Naive thymus-derived CD4-positive, alpha-beta T cell (primary cell): ENCODE measurements at regions not wholly inside any gene's neighbourhood (a gene's known extent, or its start where the extent isn't known, plus 50 kb on each side); places are given as distances from the start of the nearest gene placed in this dataset.

Source experiments
- ATAC-seq: fragments of 150-1000 bp; cut with Tn5 transposase; 2 replicates; pipeline ENCODE4 v1.10.0; 2021; ENCODE audit warnings: mild to moderate bottlenecking, moderate library complexity
- CTCF ChIA-PET: fragments of 350-600 bp; sonication (Branson Sonifier 250); formaldehyde crosslinking; loops from one replicate; lab custom pipeline; 2021; ENCODE audit warnings: antibody characterized with exemption; lab: Charles Lee
- POLR2A ChIA-PET: fragments of 350-600 bp; sonication (Branson Sonifier 250); formaldehyde crosslinking; loops from one replicate; lab custom pipeline; 2021; ENCODE audit warnings: antibody characterized with exemption, inconsistent platforms; lab: Charles Lee
- DNase-seq, 9 donors: peaks; one replicate each; pipeline versions ENCODE4 v3.0.0 to v3.0.0-alpha.2; 2020 to 2022; ENCODE audit warnings: mixed read lengths in 1 of 9
- H3K27ac ChIP-seq: one replicate; pipeline ENCODE4 v1.7.0; 2013; ENCODE audit warnings: mild to moderate bottlenecking, low read depth, low read length, moderate library complexity
- H3K27me3 ChIP-seq, 2 donors: one replicate each; pipeline ENCODE4 v1.7.0; 2013; ENCODE audit warnings: low read length in 2 of 2, mild to moderate bottlenecking in 2 of 2, moderate library complexity in 2 of 2; ENCODE audit not compliant: control insufficient read depth in 2 of 2, insufficient read depth in 2 of 2
- H3K36me3 ChIP-seq, 3 experiments: 1 replicate in 2 of 3; 2 replicates in 1 of 3; pipeline ENCODE4 v1.7.0; 2013; ENCODE audit warnings: low read length in 3 of 3, mild to moderate bottlenecking in 3 of 3, moderate library complexity in 1 of 3; ENCODE audit not compliant: insufficient read depth in 3 of 3, control insufficient read depth in 2 of 3
- H3K4me1 ChIP-seq, 2 donors: one replicate each; pipeline ENCODE4 v1.7.0; 2013; ENCODE audit warnings: low read length in 2 of 2, mild to moderate bottlenecking in 2 of 2, moderate library complexity in 1 of 2; ENCODE audit not compliant: control insufficient read depth in 2 of 2, insufficient read depth in 2 of 2
- H3K4me3 ChIP-seq: 2 replicates; pipeline ENCODE4 v1.7.0; 2013; ENCODE audit warnings: mild to moderate bottlenecking, low read length
- H3K9me3 ChIP-seq, 3 experiments: 1 replicate in 2 of 3; 2 replicates in 1 of 3; pipeline ENCODE4 v1.7.0; 2013; ENCODE audit warnings: low read length in 3 of 3; ENCODE audit not compliant: control insufficient read depth in 2 of 3
- H3K27ac Mint-ChIP-seq, 9 donors: one replicate each; pipeline ENCODE4 v1.8.0; 2020 to 2022; ENCODE audit warnings: mixed read lengths in 9 of 9, mild to moderate bottlenecking in 8 of 9, moderate library complexity in 5 of 9, inconsistent platforms in 2 of 9
- H3K27me3 Mint-ChIP-seq, 5 donors: one replicate each; pipeline ENCODE4 v1.8.0; 2021 to 2022; ENCODE audit warnings: mixed read lengths in 5 of 5, mild to moderate bottlenecking in 1 of 5
- H3K36me3 Mint-ChIP-seq, 5 donors: one replicate each; pipeline ENCODE4 v1.8.0; 2020 to 2022; ENCODE audit warnings: mixed read lengths in 5 of 5, mild to moderate bottlenecking in 3 of 5, inconsistent platforms in 1 of 5
- H3K4me1 Mint-ChIP-seq, 7 donors: one replicate each; pipeline ENCODE4 v1.8.0; 2020 to 2022; ENCODE audit warnings: mixed read lengths in 7 of 7, mild to moderate bottlenecking in 3 of 7, inconsistent platforms in 1 of 7
- H3K4me3 Mint-ChIP-seq, 10 donors: one replicate each; pipeline ENCODE4 v1.8.0; 2020 to 2022; ENCODE audit warnings: mild to moderate bottlenecking in 10 of 10, mixed read lengths in 10 of 10, moderate library complexity in 6 of 10, inconsistent platforms in 2 of 10
- H3K9me3 Mint-ChIP-seq, 11 donors: one replicate each; pipeline ENCODE4 v1.8.0; 2020 to 2022; ENCODE audit warnings: mixed read lengths in 11 of 11, mild to moderate bottlenecking in 4 of 11, inconsistent platforms in 1 of 11, moderate library complexity in 1 of 11
- intact Hi-C, 2 donors: fragments of 100-400 bp; cut with micrococcal nuclease; formaldehyde crosslinking; loops; one replicate each; pipeline ENCODE4 v1.15.1; 2023

DNA sequence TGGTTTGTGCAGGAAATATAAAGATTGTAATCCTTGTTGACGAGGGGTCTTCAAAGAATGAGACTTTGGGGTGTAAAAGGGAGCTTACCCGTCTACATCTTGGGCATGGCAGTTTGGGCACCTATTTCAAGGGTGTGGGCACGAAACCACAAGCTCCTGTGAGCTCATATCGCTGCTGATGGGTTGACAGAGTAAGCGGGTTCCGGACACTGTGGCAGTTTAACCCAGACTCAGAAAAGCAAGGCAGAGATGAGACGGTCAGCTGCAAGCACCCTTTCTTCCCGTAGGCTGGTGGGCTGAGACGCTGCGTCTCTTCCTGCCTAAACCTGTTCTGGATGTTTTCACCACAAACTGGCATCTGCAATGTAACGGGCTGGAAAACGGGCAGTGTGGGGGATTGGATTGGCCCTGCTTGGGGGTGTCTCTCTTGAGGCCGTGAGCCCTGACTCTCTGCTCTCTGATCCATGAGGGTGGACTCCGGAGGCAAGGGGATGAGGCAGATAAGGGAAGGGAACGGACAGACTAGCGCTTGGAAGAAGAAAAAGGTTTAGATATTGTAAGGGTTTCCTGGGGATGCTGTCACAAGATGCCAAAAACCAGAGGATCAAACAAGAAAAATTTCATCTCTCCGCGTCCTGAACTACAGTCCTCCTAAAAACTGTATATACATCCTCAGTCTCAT is 237.5 kb downstream of the SHOX start:
- H3K9me3 ChIP-seq: no peaks in the 10 kb centered on the region
- H3K4me1 ChIP-seq: no peaks in the 10 kb centered on the region
- no peaks in the 10 kb centered on the region for H3K36me3 ChIP-seq
- H3K4me3 ChIP-seq: no peak overlapping the region
- CTCF ChIA-PET: no interaction called here
- no peak overlapping the region for H3K27ac ChIP-seq
- Mint-ChIP-seq H3K27ac (no peak overlapping the region), H3K27me3 (peaks cover 0 to 21% (median 19%) of the 10 kb centered on the region in 5 donors), H3K4me1 (peaks cover 0 to 1% (median 0%) of the 10 kb centered on the region in 7 donors), H3K36me3 (no peaks in the 10 kb centered on the region), H3K9me3 (peaks cover 0 to 14% (median 4%) of the 10 kb centered on the region in 11 donors), H3K4me3 (no peak overlapping the region)
- intact Hi-C loops: no loop called here
- ATAC-seq (no peak), DNase-seq (no peak)
- H3K27me3 ChIP-seq: peaks cover 0 to 3% of the 10 kb centered on the region in 2 donors
- POLR2A ChIA-PET: no interaction called here

- H3K4me1 ChIP-seq: no peaks in the 10 kb centered on the region
- Mint-ChIP-seq H3K36me3 (no peaks in the 10 kb centered on the region), H3K27me3 (peaks cover 0 to 21% (median 19%) of the 10 kb centered on the region in 5 donors), H3K27ac (no peak overlapping the region), H3K9me3 (peaks cover 0 to 12% (median 4%) of the 10 kb centered on the region in 11 donors), H3K4me1 (no peaks in the 10 kb centered on the region), H3K4me3 (no peak overlapping the region)
- CTCF ChIA-PET: no interaction called here
- H3K36me3 ChIP-seq: no peaks in the 10 kb centered on the region
- H3K27me3 ChIP-seq: peaks cover 0 to 3% of the 10 kb centered on the region in 2 donors
- intact Hi-C loops: no loop called here
- H3K9me3 ChIP-seq: no peaks in the 10 kb centered on the region
- no peak for ATAC-seq
- H3K4me3 ChIP-seq: no peak overlapping the region
- DNase-seq: no peak
- POLR2A ChIA-PET: no interaction called here
- H3K27ac ChIP-seq: no peak overlapping the region
These were observed 236.9 kb downstream of the SHOX start for GRCh38 chrX:867502-867901.

DNA sequence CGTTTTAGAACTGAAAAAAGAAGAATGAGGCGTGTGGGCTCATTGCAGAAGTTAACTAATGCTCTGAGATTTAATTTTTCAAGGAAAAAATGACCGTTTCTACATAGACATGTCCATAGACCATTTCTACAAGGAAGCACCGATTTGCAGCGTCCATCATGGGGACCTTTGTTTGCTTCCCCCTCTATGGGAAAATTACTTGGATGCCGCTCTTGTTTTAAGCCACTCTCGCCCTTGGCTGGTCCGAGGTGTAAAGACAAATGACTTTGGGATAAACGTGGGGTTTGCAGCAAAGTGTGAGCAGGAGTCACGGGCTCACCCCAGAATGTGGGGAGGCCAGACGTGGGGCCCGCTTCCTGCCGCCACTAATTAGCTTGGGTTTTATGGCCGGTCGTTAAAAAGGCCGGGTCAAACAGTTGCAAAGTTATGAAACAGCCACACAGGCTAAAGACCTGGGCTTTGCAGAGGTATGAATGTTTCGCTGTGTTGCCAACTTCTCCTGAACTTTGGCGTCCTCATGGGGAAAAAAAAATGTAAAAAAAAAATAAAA is 235.9 kb downstream of the SHOX start:
- Histone ChIP-seq H3K4me3 (no peak overlapping the region), H3K27ac (no peak overlapping the region), H3K27me3 (peaks cover 0 to 3% of the 10 kb centered on the region in 2 donors), H3K9me3 (no peaks in the 10 kb centered on the region), H3K4me1 (no peaks in the 10 kb centered on the region), H3K36me3 (no peaks in the 10 kb centered on the region)
- ATAC-seq (no peak), DNase-seq (no peak)
- Mint-ChIP-seq H3K4me3 (no peak overlapping the region), H3K9me3 (peaks cover 0 to 14% (median 2%) of the 10 kb centered on the region in 11 donors), H3K4me1 (no peaks in the 10 kb centered on the region), H3K27me3 (peaks cover 0 to 21% (median 19%) of the 10 kb centered on the region in 5 donors), H3K36me3 (no peaks in the 10 kb centered on the region), H3K27ac (no peak overlapping the region)
- intact Hi-C loops: no loop called here
- CTCF ChIA-PET: no interaction called here
- POLR2A ChIA-PET: no interaction called here

GRCh38 chrX:865422-865821 is 234.8 kb downstream of the SHOX start:
- Mint-ChIP-seq H3K27me3 (peaks cover 0 to 21% (median 14%) of the 10 kb centered on the region in 5 donors), H3K36me3 (no peaks in the 10 kb centered on the region), H3K4me1 (no peaks in the 10 kb centered on the region), H3K9me3 (peaks cover 0 to 14% (median 2%) of the 10 kb centered on the region in 11 donors), H3K27ac (no peak overlapping the region), H3K4me3 (no peak overlapping the region)
- DNase-seq: no peak
- intact Hi-C loops: no loop called here
- Histone ChIP-seq H3K36me3 (no peaks in the 10 kb centered on the region), H3K9me3 (no peaks in the 10 kb centered on the region), H3K27ac (no peak overlapping the region), H3K4me1 (no peaks in the 10 kb centered on the region), H3K4me3 (no peak overlapping the region), H3K27me3 (peaks cover 0 to 3% of the 10 kb centered on the region in 2 donors)
- ATAC-seq: no peak
- ChIA-PET POLR2A (no interaction called here), CTCF (no interaction called here)

DNA sequence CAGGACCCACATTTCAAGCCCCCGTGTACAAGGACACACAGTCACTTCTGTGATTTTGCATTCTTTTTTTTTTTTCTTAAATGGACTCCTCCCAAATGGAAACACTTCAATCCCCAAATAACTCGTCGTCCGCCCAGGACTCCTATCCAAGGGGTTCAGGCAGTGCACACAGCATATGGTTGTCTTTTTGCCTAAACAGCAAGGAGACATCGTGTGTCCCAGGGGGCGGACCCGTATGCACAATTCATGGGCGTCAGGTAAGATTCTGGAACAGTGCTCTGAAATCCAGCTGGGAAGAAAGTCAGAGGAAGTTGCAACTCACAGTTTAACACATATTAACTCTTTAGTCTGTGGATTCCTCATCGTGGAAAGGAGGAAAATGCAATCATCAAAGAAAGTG is 231.3 kb downstream of the SHOX start:
- Mint-ChIP-seq H3K36me3 (no peaks in the 10 kb centered on the region), H3K27ac (no peak overlapping the region), H3K9me3 (peaks cover 0 to 24% (median 8%) of the 10 kb centered on the region in 11 donors), H3K4me1 (no peaks in the 10 kb centered on the region), H3K4me3 (no peak overlapping the region), H3K27me3 (peaks cover 0 to 3% (median 0%) of the 10 kb centered on the region in 5 donors)
- intact Hi-C loops: no loop called here
- Histone ChIP-seq H3K27ac (no peak overlapping the region), H3K4me1 (no peaks in the 10 kb centered on the region), H3K9me3 (no peaks in the 10 kb centered on the region), H3K36me3 (no peaks in the 10 kb centered on the region), H3K27me3 (no peaks in the 10 kb centered on the region), H3K4me3 (no peak overlapping the region)
- POLR2A ChIA-PET: no interaction called here
- ATAC-seq (no peak), DNase-seq (no peak)
- CTCF ChIA-PET: no interaction called here

DNA sequence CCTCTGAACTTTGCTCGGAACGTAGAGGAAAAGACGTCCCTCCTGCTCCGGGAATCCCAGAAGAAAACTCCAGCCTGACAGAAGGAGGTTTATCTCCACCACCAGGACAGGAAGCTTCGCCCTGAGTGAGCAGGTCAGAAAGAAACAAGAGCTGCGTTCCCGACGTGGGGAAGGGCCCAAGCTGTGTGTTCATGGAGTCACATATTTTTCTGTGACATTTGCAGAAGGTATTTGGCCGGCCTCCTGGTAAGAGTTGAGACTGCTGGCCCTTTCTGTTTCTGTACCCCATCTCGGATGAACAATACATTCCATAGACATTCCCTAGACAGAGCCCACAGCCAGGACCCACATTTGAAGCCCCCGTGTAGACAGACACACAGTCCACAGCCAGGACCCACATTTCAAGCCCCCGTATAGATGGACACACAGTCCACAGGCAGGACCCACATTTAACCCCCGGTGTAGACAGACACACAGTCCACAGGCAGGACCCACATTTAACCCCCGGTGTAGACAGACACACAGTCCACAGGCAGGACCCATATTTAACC is 230.8 kb downstream of the SHOX start:
- no peak for ATAC-seq

More for the DNA sequence above, 230.8 kb downstream of the SHOX start:
- Mint-ChIP-seq H3K27ac (no peak overlapping the region), H3K4me3 (no peak overlapping the region), H3K36me3 (no peaks in the 10 kb centered on the region), H3K9me3 (peaks cover 0 to 24% (median 8%) of the 10 kb centered on the region in 11 donors), H3K4me1 (no peaks in the 10 kb centered on the region), H3K27me3 (peaks cover 0 to 5% (median 0%) of the 10 kb centered on the region in 5 donors)
- intact Hi-C loops: no loop called here
- Histone ChIP-seq H3K4me1 (no peaks in the 10 kb centered on the region), H3K4me3 (no peak overlapping the region), H3K27me3 (no peaks in the 10 kb centered on the region), H3K36me3 (no peaks in the 10 kb centered on the region), H3K9me3 (no peaks in the 10 kb centered on the region), H3K27ac (no peak overlapping the region)
- ChIA-PET CTCF (no interaction called here), POLR2A (no interaction called here)
- DNase-seq: no peak
